GM19035 (cell line): ENCODE measurements at regions not wholly inside any gene's neighbourhood (a gene's known extent, or its start where the extent isn't known, plus 50 kb on each side); places are given as distances from the start of the nearest gene placed in this dataset.
A peak's percentile ranks its signal among the peaks of the same experiment; 100 is the strongest.

Source experiments
- ATAC-seq: cut with Tn5 transposase; IDR thresholded peaks from one replicate; pipeline ENCODE4 v1.9.1; 2021; ENCODE audit not compliant: unreplicated experiment

DNA sequence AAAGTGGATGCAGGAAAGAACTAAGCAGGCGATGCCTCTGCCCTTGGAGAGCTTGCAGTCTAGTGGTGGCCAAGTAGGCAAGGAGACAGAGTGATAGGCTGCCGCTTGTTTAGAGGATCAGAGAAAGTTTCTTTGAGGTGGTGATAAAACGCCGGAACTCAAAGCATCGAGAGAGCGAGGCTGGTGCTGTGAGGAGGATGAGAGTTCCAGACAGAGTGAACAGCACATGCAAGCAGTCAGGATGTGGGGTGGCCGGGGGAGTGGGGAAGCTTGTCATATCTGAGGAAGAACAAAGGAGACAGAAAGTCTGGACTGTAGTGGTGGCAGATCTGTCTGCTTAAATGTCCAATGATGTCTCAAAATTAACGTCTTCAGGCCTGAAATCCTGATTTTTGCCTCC, 319.7 kb downstream of the SNAPC1 start:
- no peak for ATAC-seq

DNA sequence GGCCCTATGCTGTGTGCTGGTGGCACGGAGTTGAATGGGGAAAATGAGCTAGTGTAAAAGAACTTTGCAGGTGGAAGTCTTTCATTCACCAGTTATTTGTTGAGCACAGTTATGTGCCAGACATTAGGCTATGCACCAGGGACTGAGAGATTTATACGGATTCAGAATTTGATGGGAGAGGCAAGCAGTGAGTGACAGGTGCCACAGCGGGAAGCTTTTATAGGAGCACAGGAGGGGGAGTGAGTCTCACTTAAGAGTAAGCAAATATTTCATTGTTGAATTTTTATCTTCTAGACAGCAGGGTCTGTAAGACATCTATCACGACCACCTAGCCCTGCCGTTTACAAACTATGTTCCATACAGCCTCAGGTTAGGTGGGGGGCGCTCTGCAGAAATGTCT, 320.6 kb downstream of the SNAPC1 start:
- no peak for ATAC-seq

DNA sequence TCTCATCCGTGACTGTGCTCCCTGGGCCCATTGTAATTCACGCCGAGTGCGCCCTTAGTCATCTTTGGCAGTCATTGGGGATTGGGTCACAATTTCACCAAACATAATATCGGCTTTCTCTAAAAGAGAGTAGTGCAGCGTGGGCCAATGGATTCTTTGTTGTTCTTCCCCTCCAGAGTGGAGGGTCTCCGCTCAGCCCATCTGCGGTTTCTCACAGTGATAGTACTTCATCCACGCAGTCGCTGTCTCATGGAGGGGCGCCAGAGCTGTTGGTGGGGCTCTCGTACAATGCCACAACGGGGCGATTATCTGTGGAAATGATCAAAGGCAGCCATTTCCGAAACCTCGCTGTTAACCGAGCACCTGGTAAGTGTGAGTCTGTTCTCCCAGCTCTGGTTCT, 321.8 kb downstream of the SNAPC1 start:
- no peak for ATAC-seq

- no peak for ATAC-seq
Observed at GRCh38 chr14:62087191-62087590, 325.0 kb downstream of the SNAPC1 start.

DNA sequence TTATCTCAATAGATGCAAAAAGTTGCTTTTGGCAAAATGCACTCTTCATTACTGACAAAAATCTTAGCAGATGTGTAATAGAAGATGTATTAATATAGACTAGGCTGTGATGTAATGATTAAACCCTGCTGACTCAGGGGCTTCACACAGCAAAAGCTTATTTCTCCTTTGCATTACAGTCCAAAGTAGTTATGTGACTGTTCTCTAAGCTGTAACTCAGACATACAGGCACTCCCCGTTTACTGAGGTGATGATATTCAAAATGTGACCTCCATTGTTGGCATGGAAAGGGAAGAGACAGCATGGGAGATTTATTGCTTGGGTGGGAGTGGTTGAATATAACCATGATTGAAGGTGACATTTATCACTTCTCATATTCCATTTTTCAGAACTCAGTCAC, 331.5 kb downstream of the SNAPC1 start:
- no peak for ATAC-seq

GRCh38 chr14:62097072-62097471, 334.9 kb downstream of the SNAPC1 start:
- no peak for ATAC-seq

- ATAC-seq = no peak
Observed at GRCh38 chr14:62097824-62098223, 335.6 kb downstream of the SNAPC1 start.

DNA sequence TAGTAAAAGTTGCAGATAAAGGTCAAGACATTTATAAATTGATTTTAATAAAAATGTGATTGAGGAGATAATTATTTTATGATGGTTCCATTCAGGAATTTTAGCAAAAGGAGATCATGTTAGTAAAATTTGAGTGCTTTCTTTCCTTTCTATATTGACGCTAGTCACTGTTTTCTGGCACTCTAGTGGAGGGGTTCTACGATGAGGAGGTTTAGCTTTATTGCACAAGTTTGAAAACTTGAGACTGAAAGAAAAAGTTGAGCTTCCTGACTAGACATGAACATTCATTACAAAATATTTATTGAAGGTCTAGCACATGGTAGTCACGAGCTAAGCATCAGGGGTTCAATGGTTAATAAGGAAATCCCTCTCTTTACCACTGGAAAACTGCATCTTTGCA, 336.1 kb downstream of the SNAPC1 start:
- ATAC-seq = no peak

- ATAC-seq = no peak
Observed at GRCh38 chr14:62099091-62099490, 336.9 kb downstream of the SNAPC1 start.

GRCh38 chr14:62101189-62101588, 339.0 kb downstream of the SNAPC1 start:
- ATAC-seq = no peak

- no peak for ATAC-seq
Observed at GRCh38 chr14:62101673-62102348, 339.6 kb downstream of the SNAPC1 start.

DNA sequence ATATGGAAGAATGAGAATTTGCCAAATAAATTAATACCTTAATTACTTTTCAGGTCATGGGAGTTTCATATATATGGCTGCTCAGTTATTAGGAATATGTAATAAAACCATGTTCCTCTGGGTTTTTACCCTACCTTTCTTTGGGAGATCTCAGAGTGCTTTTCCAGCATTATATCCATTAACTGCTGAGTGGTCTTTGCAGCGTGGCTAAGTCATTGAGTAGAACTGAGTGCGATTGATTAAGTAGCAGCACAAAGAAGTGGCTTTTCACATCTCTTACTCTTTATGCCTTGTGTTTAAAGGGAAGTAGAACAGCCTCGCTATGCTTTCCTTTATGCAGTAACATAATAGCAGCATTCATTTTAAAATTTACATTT, 340.1 kb downstream of the SNAPC1 start:
- no peak for ATAC-seq

DNA sequence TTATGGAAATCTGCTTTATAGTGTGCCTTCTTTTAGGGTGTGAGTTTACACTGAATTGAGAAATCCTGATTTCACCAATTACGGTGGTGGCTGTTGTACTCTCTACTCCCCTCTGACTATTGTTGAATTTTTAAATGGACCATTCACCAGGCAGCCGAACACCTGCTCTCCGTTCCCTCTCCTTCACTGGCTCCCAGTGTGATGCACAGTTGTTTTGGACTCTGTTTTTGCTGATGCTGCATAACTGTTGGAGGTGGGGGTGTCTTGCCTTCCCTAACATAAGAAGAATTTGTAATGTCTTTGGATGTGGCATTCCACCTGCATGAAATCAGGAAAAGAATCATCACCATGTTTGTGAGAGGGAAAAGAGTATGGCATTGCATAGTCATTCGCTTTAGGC, 341.2 kb downstream of the SNAPC1 start:
- ATAC-seq = no peak

GRCh38 chr14:62110941-62111340, 348.7 kb downstream of the SNAPC1 start:
- no peak for ATAC-seq

DNA sequence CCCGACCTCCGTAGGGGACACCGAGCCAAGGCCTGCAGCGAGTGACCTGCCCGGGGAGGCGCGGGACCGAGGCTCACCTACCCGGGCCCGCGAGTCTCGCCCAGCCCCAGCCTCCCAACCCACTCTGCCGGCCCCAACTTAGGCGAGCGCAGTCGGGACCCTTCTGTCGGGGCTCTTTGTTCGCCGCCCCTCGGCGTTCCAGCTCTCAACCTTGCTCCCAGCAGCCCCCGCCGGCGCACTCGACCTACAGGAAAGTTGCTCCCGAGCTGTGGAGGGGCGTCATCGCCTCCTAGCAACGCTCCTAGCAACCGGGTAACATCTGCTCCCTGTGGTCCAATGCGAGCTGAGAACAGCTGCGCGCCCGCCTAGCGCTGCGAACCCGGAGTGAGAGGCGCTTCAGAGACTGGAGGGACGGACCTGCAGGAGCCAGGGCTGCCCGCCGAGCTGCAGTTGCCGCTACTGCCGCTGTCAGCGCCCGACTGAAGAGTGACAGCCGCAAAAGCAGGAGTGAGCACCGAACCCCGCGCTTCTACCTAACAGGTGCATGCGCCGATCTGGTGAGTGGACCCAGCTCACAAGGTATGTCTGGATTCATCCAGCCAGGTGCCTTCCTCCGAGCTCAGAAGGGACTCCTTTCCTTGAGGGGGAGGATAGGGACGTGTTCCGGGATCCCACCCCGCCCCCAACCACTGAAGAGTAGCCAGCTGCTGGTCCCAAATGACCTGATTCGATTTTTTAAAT, 355.0 kb downstream of the SNAPC1 start:
- peak; percentile 95 for ATAC-seq

DNA sequence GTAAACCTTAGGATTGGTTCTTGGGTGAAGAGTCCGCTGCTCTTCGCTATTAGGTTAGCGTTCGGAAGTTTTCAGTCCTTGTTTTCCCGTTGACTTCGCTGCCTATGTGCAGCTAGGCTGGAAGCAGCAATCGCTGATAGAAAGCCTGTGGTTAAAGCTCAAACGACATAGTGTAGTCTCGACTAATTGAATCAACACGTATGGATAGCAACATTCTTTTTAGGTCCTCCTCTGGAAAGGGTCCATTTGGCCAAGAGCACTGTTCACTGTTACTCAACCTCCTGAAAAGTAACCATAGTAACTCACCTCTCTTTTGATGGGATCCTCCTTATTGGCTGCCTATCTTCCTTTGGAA, 355.5 kb downstream of the SNAPC1 start:
- no peak for ATAC-seq

GRCh38 chr14:62118461-62118860, 356.2 kb downstream of the SNAPC1 start:
- no peak for ATAC-seq

DNA sequence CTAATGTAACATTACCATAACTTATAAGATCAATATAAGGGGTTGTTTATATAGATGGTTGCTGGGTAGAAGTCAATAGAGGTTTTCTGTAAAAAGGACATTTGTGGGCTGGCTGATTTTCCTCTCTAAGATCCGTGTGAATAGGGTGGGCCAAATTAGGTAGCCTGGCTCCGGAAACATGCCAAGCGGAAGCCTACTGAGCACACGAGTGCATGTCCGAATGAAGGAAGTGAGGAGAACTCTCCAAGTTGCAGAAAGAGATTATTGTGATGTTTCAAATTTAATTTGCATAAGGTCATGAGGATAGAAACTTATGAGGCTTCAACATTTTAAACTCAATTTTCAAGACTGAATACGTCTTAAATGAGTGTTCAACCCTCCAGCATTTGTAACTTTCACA, 356.7 kb downstream of the SNAPC1 start:
- no peak for ATAC-seq

- ATAC-seq = peak; percentile 52
Observed at GRCh38 chr14:62123961-62124360, 361.7 kb downstream of the SNAPC1 start.

- ATAC-seq = no peak
Observed at GRCh38 chr14:62125793-62126192, 363.6 kb downstream of the SNAPC1 start.

DNA sequence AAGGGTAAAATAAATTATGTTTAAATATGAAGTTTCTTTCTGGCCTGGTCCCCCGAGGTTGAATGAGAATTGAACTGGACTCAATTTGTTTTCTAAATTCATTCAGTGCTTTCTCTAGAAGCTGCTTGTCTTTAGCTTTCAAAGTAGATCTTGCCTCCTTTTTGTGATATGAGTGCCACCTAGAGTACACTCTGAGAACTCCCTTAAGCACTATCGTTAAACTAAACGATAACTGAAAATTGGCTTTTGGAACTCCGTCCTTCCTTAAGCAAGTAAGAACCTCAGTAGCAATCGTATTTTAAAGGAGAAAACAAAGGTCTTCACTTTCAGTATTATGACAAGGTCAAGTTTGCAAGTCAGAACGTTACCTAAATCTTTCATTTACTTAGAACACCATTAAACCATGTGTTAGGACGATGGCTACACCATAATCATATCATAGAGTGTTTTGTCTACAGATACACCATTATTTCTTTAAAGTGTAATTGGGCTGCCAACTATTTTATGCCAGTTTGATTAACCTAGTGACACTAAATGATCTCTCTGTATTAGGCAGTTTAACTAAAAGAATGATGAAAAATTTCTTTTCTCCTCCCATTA, 364.8 kb downstream of the SNAPC1 start:
- peak; percentile 82 for ATAC-seq

DNA sequence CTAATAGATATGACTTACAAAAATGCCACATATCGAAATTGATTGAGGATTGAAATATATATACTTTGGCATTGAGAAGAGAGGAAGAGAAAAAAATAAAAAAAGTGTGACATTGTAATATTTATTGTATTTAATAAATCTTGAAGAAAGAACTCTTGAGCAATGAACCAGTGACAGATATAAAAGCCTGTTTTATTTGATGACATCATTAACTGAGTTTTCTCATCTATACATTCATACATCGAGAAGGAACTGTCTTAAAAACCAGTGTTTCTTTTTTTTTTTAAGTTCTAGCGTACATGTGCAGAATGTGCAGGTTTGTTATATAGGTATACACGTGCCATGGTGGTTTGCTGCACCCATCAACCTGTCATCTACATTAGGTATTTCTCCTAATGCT, 368.2 kb downstream of the SNAPC1 start:
- ATAC-seq = no peak
